ENCODE measurements at regions not wholly inside any gene's neighbourhood (a gene's known extent, or its start where the extent isn't known, plus 50 kb on each side); places are given as distances from the start of the nearest gene placed in this dataset.

GRCh38 chr3:144286235-144286910, 314.8 kb downstream of the DIPK2A start:
- DNase-seq: no peak
- Mint-ChIP-seq H3K4me1 (ENCODE audit: low read depth) (no peaks in the 10 kb centered on the region), H3K27me3 (ENCODE audit: insufficient read depth) (no peaks in the 10 kb centered on the region), H3K9me3 (peaks cover 27% of the 10 kb centered on the region), H3K27ac (no peak overlapping the region), H3K4me3 (no peak overlapping the region), H3K36me3 (ENCODE audit: low read depth) (no peaks in the 10 kb centered on the region)
- TF ChIP-seq, protein P1, sequence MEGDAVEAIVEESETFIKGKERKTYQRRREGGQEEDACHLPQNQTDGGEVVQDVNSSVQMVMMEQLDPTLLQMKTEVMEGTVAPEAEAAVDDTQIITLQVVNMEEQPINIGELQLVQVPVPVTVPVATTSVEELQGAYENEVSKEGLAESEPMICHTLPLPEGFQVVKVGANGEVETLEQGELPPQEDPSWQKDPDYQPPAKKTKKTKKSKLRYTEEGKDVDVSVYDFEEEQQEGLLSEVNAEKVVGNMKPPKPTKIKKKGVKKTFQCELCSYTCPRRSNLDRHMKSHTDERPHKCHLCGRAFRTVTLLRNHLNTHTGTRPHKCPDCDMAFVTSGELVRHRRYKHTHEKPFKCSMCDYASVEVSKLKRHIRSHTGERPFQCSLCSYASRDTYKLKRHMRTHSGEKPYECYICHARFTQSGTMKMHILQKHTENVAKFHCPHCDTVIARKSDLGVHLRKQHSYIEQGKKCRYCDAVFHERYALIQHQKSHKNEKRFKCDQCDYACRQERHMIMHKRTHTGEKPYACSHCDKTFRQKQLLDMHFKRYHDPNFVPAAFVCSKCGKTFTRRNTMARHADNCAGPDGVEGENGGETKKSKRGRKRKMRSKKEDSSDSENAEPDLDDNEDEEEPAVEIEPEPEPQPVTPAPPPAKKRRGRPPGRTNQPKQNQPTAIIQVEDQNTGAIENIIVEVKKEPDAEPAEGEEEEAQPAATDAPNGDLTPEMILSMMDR (IDR thresholded peaks at IDR 0.05): no peak

GRCh38 chr3:144287001-144287400, 315.4 kb downstream of the DIPK2A start:
- H3K9me3 Mint-ChIP-seq: peaks cover 33% of the 10 kb centered on the region
- no peaks in the 10 kb centered on the region for H3K4me1 Mint-ChIP-seq (ENCODE audit: low read depth)
- no peak overlapping the region for H3K27ac Mint-ChIP-seq
- H3K27me3 Mint-ChIP-seq (ENCODE audit: insufficient read depth): no peaks in the 10 kb centered on the region
- DNase-seq: no peak
- no peak overlapping the region for H3K4me3 Mint-ChIP-seq
- TF ChIP-seq, protein P1 (IDR thresholded peaks at IDR 0.05): no peak
- H3K36me3 Mint-ChIP-seq (ENCODE audit: low read depth): no peaks in the 10 kb centered on the region; the same call in 1 of the 2 replicates

- peaks cover 39% of the 10 kb centered on the region for H3K9me3 Mint-ChIP-seq
- no peaks in the 10 kb centered on the region for H3K4me1 Mint-ChIP-seq (ENCODE audit: low read depth)
- no peaks in the 10 kb centered on the region for H3K27me3 Mint-ChIP-seq (ENCODE audit: insufficient read depth)
- no peak overlapping the region for H3K4me3 Mint-ChIP-seq
- TF ChIP-seq, protein P1 (IDR thresholded peaks at IDR 0.05): no peak
- H3K36me3 Mint-ChIP-seq (ENCODE audit: low read depth): no peaks in the 10 kb centered on the region; the same call in 1 of the 2 replicates
- DNase-seq: no peak
- H3K27ac Mint-ChIP-seq: no peak overlapping the region
Observed at GRCh38 chr3:144289057-144289456, 317.4 kb downstream of the DIPK2A start.

DNA sequence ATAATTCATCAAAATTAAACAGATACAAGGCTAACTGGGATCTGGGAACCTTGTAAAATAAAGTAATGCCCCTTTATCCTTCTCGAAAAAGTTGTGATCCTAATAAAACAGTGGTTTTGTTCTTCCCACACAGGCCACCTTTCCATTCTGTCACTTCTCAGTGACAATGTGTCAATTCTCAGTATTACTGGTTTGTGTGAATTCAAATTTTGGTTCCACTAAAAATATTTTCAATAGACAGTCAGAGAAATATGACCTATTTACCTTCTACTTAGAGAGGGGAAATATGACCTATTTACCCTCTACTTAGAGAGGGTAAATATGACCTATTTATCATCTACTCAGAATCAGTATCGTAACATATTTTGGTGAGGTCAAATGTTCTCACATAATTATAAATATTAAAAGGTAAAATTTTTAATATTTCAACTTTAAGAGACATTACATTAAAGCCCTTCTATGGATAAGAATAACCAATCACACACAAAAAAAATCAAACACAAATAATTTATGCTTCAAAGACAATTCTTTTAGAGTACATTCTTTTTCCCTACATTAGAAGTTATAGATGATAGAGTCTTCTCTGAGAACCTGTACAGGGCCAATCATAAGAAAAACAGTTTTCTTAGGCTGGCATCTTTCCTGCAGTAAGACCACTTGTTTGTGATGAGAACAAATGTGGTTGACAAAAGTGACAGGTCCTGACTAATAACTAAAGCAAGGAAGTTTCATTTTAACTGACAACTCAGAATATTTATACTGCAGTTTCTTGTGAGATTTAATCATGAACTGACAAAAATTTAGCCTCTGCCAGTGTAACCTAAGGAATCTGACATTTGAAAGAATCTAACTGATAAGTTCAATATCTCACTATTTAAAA, 323.3 kb downstream of the DIPK2A start:
- Mint-ChIP-seq H3K4me3 (no peak overlapping the region), H3K27ac (no peak overlapping the region), H3K36me3 (ENCODE audit: low read depth) (no peaks in the 10 kb centered on the region; the same call in 1 of the 2 replicates), H3K4me1 (ENCODE audit: low read depth) (no peaks in the 10 kb centered on the region), H3K9me3 (peaks cover 37% of the 10 kb centered on the region), H3K27me3 (ENCODE audit: insufficient read depth) (no peaks in the 10 kb centered on the region)
- TF ChIP-seq, protein P1 (IDR thresholded peaks at IDR 0.05): no peak
- no peak for DNase-seq

GRCh38 chr3:144295613-144296012, 324.0 kb downstream of the DIPK2A start:
- Mint-ChIP-seq H3K9me3 (peaks cover 42% of the 10 kb centered on the region), H3K36me3 (ENCODE audit: low read depth) (no peaks in the 10 kb centered on the region; the same call in 1 of the 2 replicates), H3K4me3 (no peak overlapping the region), H3K4me1 (ENCODE audit: low read depth) (no peaks in the 10 kb centered on the region), H3K27me3 (ENCODE audit: insufficient read depth) (no peaks in the 10 kb centered on the region), H3K27ac (no peak overlapping the region)
- DNase-seq: no peak
- TF ChIP-seq, protein P1 (IDR thresholded peaks at IDR 0.05): no peak
